Fibroblast of pulmonary artery (primary cell): ENCODE measurements at regions not wholly inside any gene's neighbourhood (a gene's known extent, or its start where the extent isn't known, plus 50 kb on each side); places are given as distances from the start of the nearest gene placed in this dataset.
A peak's percentile ranks its signal among the peaks of the same experiment; 100 is the strongest.
"Not testable (repeated sequence)": the region's sequence is repeated elsewhere in the genome, so short reads cannot be mapped to it uniquely, and the experiment has no call there.

Experiments used
- DNase-seq: peaks from one replicate; pipeline ENCODE4 v3.0.0-alpha.2; 2010; ENCODE audit warnings: low read depth
- H3K4me3 ChIP-seq: replicated peaks from 2 replicates; pipeline ENCODE4 v1.5.1; 2011; ENCODE audit warnings: low read depth, mild to moderate bottlenecking, control low read depth, low read length, moderate library complexity
- CTCF ChIP-seq: IDR thresholded peaks from 2 replicates; pipeline ENCODE4 v1.5.1; 2011; ENCODE audit warnings: mild to moderate bottlenecking, control low read depth, low read length, inconsistent platforms; ENCODE audit errors: missing control alignments

GRCh38 chr17:6000426-6000825, 69.8 kb upstream of the WSCD1 start:
- TF ChIP-seq CTCF: no peak
- DNase-seq: no peak
- no peak overlapping the region for H3K4me3 ChIP-seq

GRCh38 chr17:6003221-6003620, 67.0 kb upstream of the WSCD1 start:
- peak; percentile 58 for DNase-seq
- H3K4me3 ChIP-seq: not testable (repeated sequence)

GRCh38 chr17:6005939-6006338, 64.2 kb upstream of the WSCD1 start:
- no peak for TF ChIP-seq CTCF
- no peak overlapping the region for H3K4me3 ChIP-seq
- no peak for DNase-seq

- H3K4me3 ChIP-seq: no peak overlapping the region
- no peak for TF ChIP-seq CTCF
- no peak for DNase-seq
Measured at GRCh38 chr17:6011206-6011605, 59.0 kb upstream of the WSCD1 start.

- no peak for TF ChIP-seq CTCF
- DNase-seq: no peak
- H3K4me3 ChIP-seq: no peak overlapping the region
Measured at GRCh38 chr17:6018788-6019187, 51.4 kb upstream of the WSCD1 start.

GRCh38 chr17:6019959-6020358, 50.2 kb upstream of the WSCD1 start:
- no peak for DNase-seq
- no peak for TF ChIP-seq CTCF
- no peak overlapping the region for H3K4me3 ChIP-seq

- no peak overlapping the region for H3K4me3 ChIP-seq
- no peak for DNase-seq
- no peak for TF ChIP-seq CTCF
Measured at GRCh38 chr17:6020376-6021010, 49.7 kb upstream of the WSCD1 start.
